ENCODE measurements at regions not wholly inside any gene's neighbourhood (a gene's known extent, or its start where the extent isn't known, plus 50 kb on each side); places are given as distances from the start of the nearest gene placed in this dataset.

- TF ChIP-seq ZFX (IDR thresholded peaks at IDR 0.05; ENCODE audit: borderline replicate concordance) (no peak), CTCF (IDR thresholded peaks at IDR 0.05) (no peak)
These were observed 239.7 kb downstream of the CSNK1G3 start for GRCh38 chr5:123751670-123752069.

All from 22Rv1 (cell line).